ENCODE measurements at regions not wholly inside any gene's neighbourhood (a gene's known extent, or its start where the extent isn't known, plus 50 kb on each side); places are given as distances from the start of the nearest gene placed in this dataset.

GRCh38 chr3:101978348-101978747 is 129.0 kb downstream of the NFKBIZ start:
- Histone ChIP-seq H3K27me3 (ENCODE audit: insufficient read depth, low read length, poor library complexity) (no peaks in the 10 kb centered on the region), H4K5ac (ENCODE audit: low read length) (no peak overlapping the region), H3K9ac (ENCODE audit: low read length) (no peak overlapping the region), H3K4me3 (ENCODE audit: low read length) (no peak overlapping the region), H2BK15ac (replicated peaks; ENCODE audit: low read depth) (no peak overlapping the region), H2AK5ac (ENCODE audit: low read length) (no peak overlapping the region), H2BK5ac (ENCODE audit: low read length) (no peak overlapping the region), H3K79me1 (ENCODE audit: low read length) (no peaks in the 10 kb centered on the region), H3K36me3 (ENCODE audit: control insufficient read depth, insufficient read depth, low read length) (no peaks in the 10 kb centered on the region), H3K23ac (ENCODE audit: low read length) (no peak overlapping the region), H3K4ac (ENCODE audit: low read depth, low read length) (no peak overlapping the region), H3K56ac (ENCODE audit: low read length) (no peak overlapping the region), H4K8ac (ENCODE audit: low read depth, low read length) (no peak overlapping the region), H3K4me2 (ENCODE audit: low read length) (no peak overlapping the region), H3K79me2 (ENCODE audit: control insufficient read depth, insufficient read depth, low read length) (no peaks in the 10 kb centered on the region), H3K18ac (ENCODE audit: low read length) (no peak overlapping the region), H3K4me1 (ENCODE audit: control insufficient read depth, low read depth, low read length) (no peaks in the 10 kb centered on the region), H2BK120ac (ENCODE audit: low read depth, low read length) (no peak overlapping the region), H3K27ac (ENCODE audit: low read depth, low read length) (no peak overlapping the region)
- WGBS (ENCODE audit: extremely low coverage, insufficient coverage, low lambda C conversion rate), result no CpG with 5 or more reads among the region's 2 CpGs
- DNase-seq, result no peak

GRCh38 chr3:101979033-101979432 is 129.7 kb downstream of the NFKBIZ start:
- no peaks in the 10 kb centered on the region for H3K4me1 ChIP-seq (ENCODE audit: control insufficient read depth, low read depth, low read length)
- no peak overlapping the region for H2BK120ac ChIP-seq (ENCODE audit: low read depth, low read length)
- no peak overlapping the region for H3K4me3 ChIP-seq (ENCODE audit: low read length)
- H3K36me3 ChIP-seq (ENCODE audit: control insufficient read depth, insufficient read depth, low read length), result no peaks in the 10 kb centered on the region
- no CpG with 5 or more reads among the region's 3 CpGs for WGBS (ENCODE audit: extremely low coverage, insufficient coverage, low lambda C conversion rate)
- no peaks in the 10 kb centered on the region for H3K79me2 ChIP-seq (ENCODE audit: control insufficient read depth, insufficient read depth, low read length)
- DNase-seq, result no peak
- H4K5ac ChIP-seq (ENCODE audit: low read length), result no peak overlapping the region
- H3K27ac ChIP-seq (ENCODE audit: low read depth, low read length), result no peak overlapping the region
- no peak overlapping the region for H3K56ac ChIP-seq (ENCODE audit: low read length)
- H4K8ac ChIP-seq (ENCODE audit: low read depth, low read length), result no peak overlapping the region
- no peak overlapping the region for H3K4me2 ChIP-seq (ENCODE audit: low read length)
- H3K4ac ChIP-seq (ENCODE audit: low read depth, low read length), result no peak overlapping the region
- no peak overlapping the region for H2BK5ac ChIP-seq (ENCODE audit: low read length)
- H3K18ac ChIP-seq (ENCODE audit: low read length), result no peak overlapping the region
- no peak overlapping the region for H3K9ac ChIP-seq (ENCODE audit: low read length)
- H3K79me1 ChIP-seq (ENCODE audit: low read length), result no peaks in the 10 kb centered on the region
- no peak overlapping the region for H2AK5ac ChIP-seq (ENCODE audit: low read length)
- no peak overlapping the region for H3K23ac ChIP-seq (ENCODE audit: low read length)
- no peak overlapping the region for H2BK15ac ChIP-seq (replicated peaks; ENCODE audit: low read depth)
- no peaks in the 10 kb centered on the region for H3K27me3 ChIP-seq (ENCODE audit: insufficient read depth, low read length, poor library complexity)

- whole genome bisulfite sequencing (ENCODE audit: extremely low coverage, insufficient coverage, low lambda C conversion rate), result no CpG with 5 or more reads among the region's 4 CpGs
- H3K27ac ChIP-seq (ENCODE audit: low read depth, low read length), result no peak overlapping the region
- no peak overlapping the region for H3K9ac ChIP-seq (ENCODE audit: low read length)
- H3K4me2 ChIP-seq (ENCODE audit: low read length), result no peak overlapping the region
- no peak overlapping the region for H2AK5ac ChIP-seq (ENCODE audit: low read length)
- H3K79me1 ChIP-seq (ENCODE audit: low read length), result no peaks in the 10 kb centered on the region
- no peak overlapping the region for H3K4ac ChIP-seq (ENCODE audit: low read depth, low read length)
- no peak overlapping the region for H2BK5ac ChIP-seq (ENCODE audit: low read length)
- no peaks in the 10 kb centered on the region for H3K27me3 ChIP-seq (ENCODE audit: insufficient read depth, low read length, poor library complexity)
- H4K8ac ChIP-seq (ENCODE audit: low read depth, low read length), result no peak overlapping the region
- no peaks in the 10 kb centered on the region for H3K79me2 ChIP-seq (ENCODE audit: control insufficient read depth, insufficient read depth, low read length)
- no peak for DNase-seq
- H3K4me1 ChIP-seq (ENCODE audit: control insufficient read depth, low read depth, low read length), result no peaks in the 10 kb centered on the region
- no peak overlapping the region for H3K4me3 ChIP-seq (ENCODE audit: low read length)
- H4K5ac ChIP-seq (ENCODE audit: low read length), result no peak overlapping the region
- no peak overlapping the region for H2BK15ac ChIP-seq (replicated peaks; ENCODE audit: low read depth)
- H3K56ac ChIP-seq (ENCODE audit: low read length), result no peak overlapping the region
- no peaks in the 10 kb centered on the region for H3K36me3 ChIP-seq (ENCODE audit: control insufficient read depth, insufficient read depth, low read length)
- no peak overlapping the region for H3K23ac ChIP-seq (ENCODE audit: low read length)
- H2BK120ac ChIP-seq (ENCODE audit: low read depth, low read length), result no peak overlapping the region
- no peak overlapping the region for H3K18ac ChIP-seq (ENCODE audit: low read length)
Observed at GRCh38 chr3:101984356-101984755, 135.0 kb downstream of the NFKBIZ start.

- WGBS (ENCODE audit: extremely low coverage, insufficient coverage, low lambda C conversion rate), result no CpG with 5 or more reads among the region's 3 CpGs
- Histone ChIP-seq H3K79me1 (ENCODE audit: low read length) (no peaks in the 10 kb centered on the region), H4K5ac (ENCODE audit: low read length) (no peak overlapping the region), H3K56ac (ENCODE audit: low read length) (no peak overlapping the region), H3K4me3 (ENCODE audit: low read length) (no peak overlapping the region), H3K18ac (ENCODE audit: low read length) (no peak overlapping the region), H3K4me1 (ENCODE audit: control insufficient read depth, low read depth, low read length) (no peaks in the 10 kb centered on the region), H2AK5ac (ENCODE audit: low read length) (no peak overlapping the region), H3K9ac (ENCODE audit: low read length) (no peak overlapping the region), H3K79me2 (ENCODE audit: control insufficient read depth, insufficient read depth, low read length) (no peaks in the 10 kb centered on the region), H4K8ac (ENCODE audit: low read depth, low read length) (no peak overlapping the region), H3K4me2 (ENCODE audit: low read length) (no peak overlapping the region), H3K23ac (ENCODE audit: low read length) (no peak overlapping the region), H2BK120ac (ENCODE audit: low read depth, low read length) (no peak overlapping the region), H2BK15ac (replicated peaks; ENCODE audit: low read depth) (no peak overlapping the region), H2BK5ac (ENCODE audit: low read length) (no peak overlapping the region), H3K27ac (ENCODE audit: low read depth, low read length) (no peak overlapping the region), H3K36me3 (ENCODE audit: control insufficient read depth, insufficient read depth, low read length) (no peaks in the 10 kb centered on the region), H3K27me3 (ENCODE audit: insufficient read depth, low read length, poor library complexity) (no peaks in the 10 kb centered on the region), H3K4ac (ENCODE audit: low read depth, low read length) (no peak overlapping the region)
- no peak for DNase-seq
Observed at GRCh38 chr3:101988596-101988995, 139.3 kb downstream of the NFKBIZ start.

GRCh38 chr3:101989578-101990200 is 140.4 kb downstream of the NFKBIZ start:
- no CpG with 5 or more reads among the region's 5 CpGs for WGBS (ENCODE audit: extremely low coverage, insufficient coverage, low lambda C conversion rate)

GRCh38 chr3:101992863-101993262 is 143.5 kb downstream of the NFKBIZ start:
- H3K79me2 ChIP-seq (ENCODE audit: control insufficient read depth, insufficient read depth, low read length), result no peaks in the 10 kb centered on the region
- H3K4me3 ChIP-seq (ENCODE audit: low read length), result no peak overlapping the region
- no peak overlapping the region for H4K8ac ChIP-seq (ENCODE audit: low read depth, low read length)
- H3K27me3 ChIP-seq (ENCODE audit: insufficient read depth, low read length, poor library complexity), result no peaks in the 10 kb centered on the region
- no peak overlapping the region for H2BK120ac ChIP-seq (ENCODE audit: low read depth, low read length)
- H3K18ac ChIP-seq (ENCODE audit: low read length), result no peak overlapping the region
- no peaks in the 10 kb centered on the region for H3K4me1 ChIP-seq (ENCODE audit: control insufficient read depth, low read depth, low read length)
- H3K4ac ChIP-seq (ENCODE audit: low read depth, low read length), result no peak overlapping the region
- DNase-seq, result no peak
- H3K79me1 ChIP-seq (ENCODE audit: low read length), result no peaks in the 10 kb centered on the region
- H2AK5ac ChIP-seq (ENCODE audit: low read length), result no peak overlapping the region
- no peak overlapping the region for H3K9ac ChIP-seq (ENCODE audit: low read length)
- no peak overlapping the region for H2BK5ac ChIP-seq (ENCODE audit: low read length)
- no peak overlapping the region for H3K27ac ChIP-seq (ENCODE audit: low read depth, low read length)
- WGBS (ENCODE audit: extremely low coverage, insufficient coverage, low lambda C conversion rate), result no CpG with 5 or more reads among the region's 2 CpGs
- no peak overlapping the region for H3K56ac ChIP-seq (ENCODE audit: low read length)
- no peak overlapping the region for H3K23ac ChIP-seq (ENCODE audit: low read length)
- H3K4me2 ChIP-seq (ENCODE audit: low read length), result no peak overlapping the region
- no peak overlapping the region for H2BK15ac ChIP-seq (replicated peaks; ENCODE audit: low read depth)
- no peak overlapping the region for H4K5ac ChIP-seq (ENCODE audit: low read length)
- H3K36me3 ChIP-seq (ENCODE audit: control insufficient read depth, insufficient read depth, low read length), result no peaks in the 10 kb centered on the region

More at GRCh38 chr3:101989578-101990200, 140.4 kb downstream of the NFKBIZ start:
- Histone ChIP-seq H4K5ac (ENCODE audit: low read length) (no peak overlapping the region), H3K27me3 (ENCODE audit: insufficient read depth, low read length, poor library complexity) (no peaks in the 10 kb centered on the region), H2BK120ac (ENCODE audit: low read depth, low read length) (no peak overlapping the region), H2AK5ac (ENCODE audit: low read length) (no peak overlapping the region), H3K4me3 (ENCODE audit: low read length) (no peak overlapping the region), H3K27ac (ENCODE audit: low read depth, low read length) (no peak overlapping the region), H3K79me1 (ENCODE audit: low read length) (no peaks in the 10 kb centered on the region), H3K4me2 (ENCODE audit: low read length) (no peak overlapping the region), H2BK15ac (replicated peaks; ENCODE audit: low read depth) (no peak overlapping the region), H2BK5ac (ENCODE audit: low read length) (no peak overlapping the region), H3K56ac (ENCODE audit: low read length) (no peak overlapping the region), H3K23ac (ENCODE audit: low read length) (no peak overlapping the region), H3K4me1 (ENCODE audit: control insufficient read depth, low read depth, low read length) (no peaks in the 10 kb centered on the region), H3K79me2 (ENCODE audit: control insufficient read depth, insufficient read depth, low read length) (no peaks in the 10 kb centered on the region), H3K9ac (ENCODE audit: low read length) (no peak overlapping the region), H3K4ac (ENCODE audit: low read depth, low read length) (no peak overlapping the region), H3K18ac (ENCODE audit: low read length) (no peak overlapping the region), H3K36me3 (ENCODE audit: control insufficient read depth, insufficient read depth, low read length) (no peaks in the 10 kb centered on the region), H4K8ac (ENCODE audit: low read depth, low read length) (no peak overlapping the region)
- DNase-seq, result no peak
